HEK293T (cell line): ENCODE measurements at regions not wholly inside any gene's neighbourhood (a gene's known extent, or its start where the extent isn't known, plus 50 kb on each side); places are given as distances from the start of the nearest gene placed in this dataset.

Source experiments
- BHLHE40 ChIP-seq: fragments of 450-650 bp; IDR thresholded peaks from 2 replicates; pipeline ENCODE4 v1.6.1; 2016; ENCODE audit warnings: mild to moderate bottlenecking, moderate library complexity, borderline replicate concordance
- FOXA1 ChIP-seq: fragments of 450-650 bp; IDR thresholded peaks from 2 replicates; pipeline ENCODE4 v1.6.1; 2016; ENCODE audit warnings: mild to moderate bottlenecking
- FOXK2 ChIP-seq: fragments of 450-650 bp; IDR thresholded peaks from 2 replicates; pipeline ENCODE4 v1.6.1; 2016; ENCODE audit warnings: mild to moderate bottlenecking
- FOXM1 ChIP-seq: fragments of 450-650 bp; IDR thresholded peaks from 2 replicates; pipeline ENCODE4 v1.6.1; 2017; ENCODE audit warnings: mild to moderate bottlenecking, borderline replicate concordance
- HDGF ChIP-seq: fragments of 450-650 bp; IDR thresholded peaks from 2 replicates; pipeline ENCODE4 v1.6.1; 2017; ENCODE audit warnings: antibody characterized with exemption, borderline replicate concordance
- L3MBTL2 ChIP-seq: fragments of 450-650 bp; conservative IDR thresholded peaks from 2 replicates; pipeline ENCODE4 v1.6.1; 2016; ENCODE audit warnings: mild to moderate bottlenecking
- LEF1 ChIP-seq: fragments of 450-650 bp; IDR thresholded peaks from 2 replicates; pipeline ENCODE4 v1.6.1; 2017; ENCODE audit warnings: mild to moderate bottlenecking, borderline replicate concordance
- NFRKB ChIP-seq: fragments of 450-650 bp; IDR thresholded peaks from 2 replicates; pipeline ENCODE4 v1.6.1; 2016; ENCODE audit warnings: mild to moderate bottlenecking, moderate library complexity
- SP1 ChIP-seq: fragments of 450-650 bp; IDR thresholded peaks from 2 replicates; pipeline ENCODE4 v1.6.1; 2017
- SUZ12 ChIP-seq: fragments of 450-650 bp; IDR thresholded peaks from 2 replicates; pipeline ENCODE4 v1.6.1; 2016; ENCODE audit warnings: mild to moderate bottlenecking
- ZNF384 ChIP-seq: fragments of 450-650 bp; IDR thresholded peaks from 2 replicates; pipeline ENCODE4 v1.6.1; 2016
- TF ChIP-seq, protein P1 (sequence below): fragments of 450-650 bp; IDR thresholded peaks from 2 replicates; pipeline ENCODE4 v1.6.1; 2016

DNA sequence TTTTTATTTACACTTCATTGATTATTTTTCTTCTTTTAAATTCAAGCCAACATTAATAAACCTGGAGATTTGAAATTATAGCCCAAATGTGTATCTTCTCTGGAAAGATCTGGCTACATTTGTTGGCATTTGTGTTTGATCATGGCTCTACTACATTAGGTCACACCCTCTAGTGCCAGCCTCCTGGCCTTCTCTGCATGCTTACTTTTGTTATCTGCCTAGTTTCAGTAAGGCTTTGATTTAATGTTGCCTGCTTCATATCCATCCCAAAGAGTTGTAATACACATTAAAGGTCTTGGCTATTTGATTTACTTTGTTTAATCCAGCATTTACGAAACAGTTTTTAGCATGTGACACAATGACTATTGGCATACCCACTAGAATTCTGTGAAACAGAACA is 224.5 kb downstream of the TRAM1L1 start:
- no peak for TF ChIP-seq SP1
- TF ChIP-seq FOXK2 = no peak
- TF ChIP-seq FOXA1 = no peak
- TF ChIP-seq FOXM1 = no peak
- TF ChIP-seq BHLHE40 = no peak
- TF ChIP-seq LEF1 = no peak
- no peak for TF ChIP-seq ZNF384
- no peak for TF ChIP-seq SUZ12
- TF ChIP-seq NFRKB = no peak
- TF ChIP-seq, protein P1, sequence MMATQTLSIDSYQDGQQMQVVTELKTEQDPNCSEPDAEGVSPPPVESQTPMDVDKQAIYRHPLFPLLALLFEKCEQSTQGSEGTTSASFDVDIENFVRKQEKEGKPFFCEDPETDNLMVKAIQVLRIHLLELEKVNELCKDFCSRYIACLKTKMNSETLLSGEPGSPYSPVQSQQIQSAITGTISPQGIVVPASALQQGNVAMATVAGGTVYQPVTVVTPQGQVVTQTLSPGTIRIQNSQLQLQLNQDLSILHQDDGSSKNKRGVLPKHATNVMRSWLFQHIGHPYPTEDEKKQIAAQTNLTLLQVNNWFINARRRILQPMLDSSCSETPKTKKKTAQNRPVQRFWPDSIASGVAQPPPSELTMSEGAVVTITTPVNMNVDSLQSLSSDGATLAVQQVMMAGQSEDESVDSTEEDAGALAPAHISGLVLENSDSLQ = no peak
- TF ChIP-seq L3MBTL2 = no peak
- no peak for TF ChIP-seq HDGF
